ENCODE measurements at regions not wholly inside any gene's neighbourhood (a gene's known extent, or its start where the extent isn't known, plus 50 kb on each side); places are given as distances from the start of the nearest gene placed in this dataset.

DNA sequence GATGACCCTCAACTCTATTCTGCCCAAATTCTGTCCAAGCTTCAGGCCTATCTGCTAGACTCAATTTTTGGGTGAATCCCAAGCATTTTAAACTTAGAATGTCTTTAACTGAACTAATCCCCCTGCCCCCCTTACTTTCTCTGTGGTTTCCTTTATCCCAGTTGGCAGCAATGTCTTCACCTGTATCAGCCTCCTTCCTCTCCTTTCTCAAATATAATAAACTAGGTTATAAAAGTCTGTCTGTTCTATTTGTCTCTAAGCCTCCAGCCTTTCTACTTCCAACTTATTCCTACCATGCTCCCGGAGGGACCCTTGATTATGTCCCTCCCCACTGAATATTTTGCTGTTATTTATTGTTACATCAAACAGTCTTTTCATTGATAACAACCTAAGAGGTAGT is 375.5 kb upstream of the TRIB2 start:
- TF ChIP-seq, protein P1, sequence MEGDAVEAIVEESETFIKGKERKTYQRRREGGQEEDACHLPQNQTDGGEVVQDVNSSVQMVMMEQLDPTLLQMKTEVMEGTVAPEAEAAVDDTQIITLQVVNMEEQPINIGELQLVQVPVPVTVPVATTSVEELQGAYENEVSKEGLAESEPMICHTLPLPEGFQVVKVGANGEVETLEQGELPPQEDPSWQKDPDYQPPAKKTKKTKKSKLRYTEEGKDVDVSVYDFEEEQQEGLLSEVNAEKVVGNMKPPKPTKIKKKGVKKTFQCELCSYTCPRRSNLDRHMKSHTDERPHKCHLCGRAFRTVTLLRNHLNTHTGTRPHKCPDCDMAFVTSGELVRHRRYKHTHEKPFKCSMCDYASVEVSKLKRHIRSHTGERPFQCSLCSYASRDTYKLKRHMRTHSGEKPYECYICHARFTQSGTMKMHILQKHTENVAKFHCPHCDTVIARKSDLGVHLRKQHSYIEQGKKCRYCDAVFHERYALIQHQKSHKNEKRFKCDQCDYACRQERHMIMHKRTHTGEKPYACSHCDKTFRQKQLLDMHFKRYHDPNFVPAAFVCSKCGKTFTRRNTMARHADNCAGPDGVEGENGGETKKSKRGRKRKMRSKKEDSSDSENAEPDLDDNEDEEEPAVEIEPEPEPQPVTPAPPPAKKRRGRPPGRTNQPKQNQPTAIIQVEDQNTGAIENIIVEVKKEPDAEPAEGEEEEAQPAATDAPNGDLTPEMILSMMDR (IDR thresholded peaks at IDR 0.05; ENCODE audit: low read depth, low read length) = no peak
- TF ChIP-seq EZH2phosphoT487 (IDR thresholded peaks at IDR 0.05; ENCODE audit: low read depth) = no peak
